HepG2 (cell line): ENCODE measurements at regions not wholly inside any gene's neighbourhood (a gene's known extent, or its start where the extent isn't known, plus 50 kb on each side); places are given as distances from the start of the nearest gene placed in this dataset.

Source experiments
- CTCF ChIP-seq: sonication (generic); formaldehyde crosslinking; IDR thresholded peaks from 2 replicates; pipeline ENCODE4 v1.5.0; 2020; ENCODE audit warnings: mild to moderate bottlenecking, missing genetic modification reagents, moderate library complexity
- MEIS1 ChIP-seq: sonication (generic); formaldehyde crosslinking; IDR thresholded peaks from 2 replicates; pipeline ENCODE4 v1.9.0; 2021; ENCODE audit warnings: mild to moderate bottlenecking, missing genetic modification reagents, moderate library complexity, borderline replicate concordance
- POLR2A ChIP-seq, 2 experiments: IDR thresholded peaks; 2 replicates each; pipeline ENCODE4 v1.6.1; 2011; ENCODE audit warnings: low read depth in 2 of 2, low read length in 2 of 2, mild to moderate bottlenecking in 1 of 2, moderate library complexity in 1 of 2; ENCODE audit not compliant: insufficient read depth in 1 of 2
- TAF1 ChIP-seq: sonication (generic); formaldehyde crosslinking; IDR thresholded peaks from 2 replicates; pipeline ENCODE4 v1.4.0; 2020; ENCODE audit warnings: missing genetic modification reagents
- TBL1XR1 ChIP-seq: fragments of 150-350 bp; IDR thresholded peaks from 2 replicates; pipeline ENCODE4 v1.6.1; 2014; ENCODE audit warnings: borderline replicate concordance, low read length; ENCODE audit not compliant: partially characterized antibody
- TBX3 ChIP-seq: fragments of 450-650 bp; IDR thresholded peaks from 2 replicates; pipeline ENCODE4 v1.6.1; 2017; ENCODE audit warnings: antibody characterized with exemption, mild to moderate bottlenecking, inconsistent platforms, borderline replicate concordance
- ZBTB1 ChIP-seq: sonication (generic); formaldehyde crosslinking; IDR thresholded peaks from 2 replicates; pipeline ENCODE4 v1.4.0; 2020; ENCODE audit warnings: missing genetic modification reagents, borderline replicate concordance
- ZFYVE20 ChIP-seq: sonication (generic); formaldehyde crosslinking; IDR thresholded peaks from 2 replicates; pipeline ENCODE4 v1.8.0; 2023; ENCODE audit warnings: low read depth, mild to moderate bottlenecking, moderate library complexity, missing genetic modification reagents, borderline replicate concordance
- ZNF281 ChIP-seq: sonication (generic); formaldehyde crosslinking; IDR thresholded peaks from 2 replicates; pipeline ENCODE4 v1.4.0; 2020; ENCODE audit warnings: missing genetic modification reagents, borderline replicate concordance
- ZNF331 ChIP-seq: sonication (generic); formaldehyde crosslinking; IDR thresholded peaks from 2 replicates; pipeline ENCODE4 v1.4.0; 2020; ENCODE audit warnings: missing genetic modification reagents
- ZNF33B ChIP-seq: sonication (generic); formaldehyde crosslinking; IDR thresholded peaks from 2 replicates; pipeline ENCODE4 v1.5.1; 2020; ENCODE audit warnings: mild to moderate bottlenecking, missing genetic modification reagents
- TF ChIP-seq, protein P1 (sequence below): sonication (generic); formaldehyde crosslinking; IDR thresholded peaks from 2 replicates; pipeline ENCODE4 v1.5.0; 2020; ENCODE audit warnings: missing genetic modification reagents, mild to moderate bottlenecking, borderline replicate concordance

- TF ChIP-seq ZBTB1 (CRISPR knock-in tag): no peak
- no peak for TF ChIP-seq TAF1 (CRISPR knock-in tag)
- no peak for TF ChIP-seq ZNF281 (CRISPR knock-in tag)
- no peak for TF ChIP-seq TBL1XR1
- TF ChIP-seq TBX3: no peak
- TF ChIP-seq ZNF33B (CRISPR knock-in tag): no peak
- TF ChIP-seq ZNF331 (CRISPR knock-in tag): no peak
- no peak for TF ChIP-seq POLR2A (IDR thresholded peaks at IDR 0.05; ENCODE audit: insufficient read depth in 1 of 2, low read depth in 2 of 2, low read length in 2 of 2)
- TF ChIP-seq ZFYVE20 (CRISPR knock-in tag): no peak
- no peak for TF ChIP-seq CTCF (CRISPR knock-in tag)
- TF ChIP-seq, protein P1, sequence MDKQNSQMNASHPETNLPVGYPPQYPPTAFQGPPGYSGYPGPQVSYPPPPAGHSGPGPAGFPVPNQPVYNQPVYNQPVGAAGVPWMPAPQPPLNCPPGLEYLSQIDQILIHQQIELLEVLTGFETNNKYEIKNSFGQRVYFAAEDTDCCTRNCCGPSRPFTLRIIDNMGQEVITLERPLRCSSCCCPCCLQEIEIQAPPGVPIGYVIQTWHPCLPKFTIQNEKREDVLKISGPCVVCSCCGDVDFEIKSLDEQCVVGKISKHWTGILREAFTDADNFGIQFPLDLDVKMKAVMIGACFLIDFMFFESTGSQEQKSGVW (CRISPR knock-in tag): no peak
- no peak for TF ChIP-seq MEIS1 (CRISPR knock-in tag)
Observed at GRCh38 chr16:86297391-86297790, 212.9 kb upstream of the FOXF1 start.
